ENCODE measurements at regions not wholly inside any gene's neighbourhood (a gene's known extent, or its start where the extent isn't known, plus 50 kb on each side); places are given as distances from the start of the nearest gene placed in this dataset.

GRCh38 chr9:118316831-118317343 is 612.7 kb downstream of the TLR4 start:
- no peak overlapping the region for H3K4me3 ChIP-seq (replicated peaks; ENCODE audit: insufficient read depth, low read length)
- TF ChIP-seq REST (IDR thresholded peaks at IDR 0.05; ENCODE audit: insufficient replicate concordance, low read depth) (no peak), POLR2AphosphoS5 (IDR thresholded peaks at IDR 0.05; ENCODE audit: low read depth) (no peak), GABPA (IDR thresholded peaks at IDR 0.05; ENCODE audit: low read depth) (no peak), SPI1 (IDR thresholded peaks at IDR 0.05; ENCODE audit: borderline replicate concordance, low read depth) (no peak), CTCF (IDR thresholded peaks at IDR 0.05; ENCODE audit: insufficient read depth, low read length) (no peak)
- no peak for DNase-seq (ENCODE audit: low read depth in 1 of 2, low spot score in 1 of 2)
- H3K27ac ChIP-seq (replicated peaks), result no peak overlapping the region
- H3K27me3 ChIP-seq (ENCODE audit: insufficient read depth, poor library complexity, severe bottlenecking), result no peaks in the 10 kb centered on the region

- Histone ChIP-seq H3K4me3 (replicated peaks; ENCODE audit: insufficient read depth, low read length) (no peak overlapping the region), H3K27ac (replicated peaks) (no peak overlapping the region), H3K27me3 (ENCODE audit: insufficient read depth, poor library complexity, severe bottlenecking) (no peaks in the 10 kb centered on the region)
- no peak for DNase-seq (ENCODE audit: low read depth in 1 of 2, low spot score in 1 of 2)
- TF ChIP-seq POLR2AphosphoS5 (IDR thresholded peaks at IDR 0.05; ENCODE audit: low read depth) (no peak), SPI1 (IDR thresholded peaks at IDR 0.05; ENCODE audit: borderline replicate concordance, low read depth) (no peak), REST (IDR thresholded peaks at IDR 0.05; ENCODE audit: insufficient replicate concordance, low read depth) (no peak), CTCF (IDR thresholded peaks at IDR 0.05; ENCODE audit: insufficient read depth, low read length) (no peak), GABPA (IDR thresholded peaks at IDR 0.05; ENCODE audit: low read depth) (no peak)
Measured at GRCh38 chr9:118318770-118319431, 614.7 kb downstream of the TLR4 start.

- Histone ChIP-seq H3K27me3 (ENCODE audit: insufficient read depth, poor library complexity, severe bottlenecking) (no peaks in the 10 kb centered on the region), H3K4me3 (replicated peaks; ENCODE audit: insufficient read depth, low read length) (no peak overlapping the region), H3K27ac (replicated peaks) (no peak overlapping the region)
- DNase-seq (ENCODE audit: low read depth in 1 of 2, low spot score in 1 of 2), result no peak
- no peak for TF ChIP-seq CTCF (IDR thresholded peaks at IDR 0.05; ENCODE audit: insufficient read depth, low read length)
- no peak for TF ChIP-seq SPI1 (IDR thresholded peaks at IDR 0.05; ENCODE audit: borderline replicate concordance, low read depth)
- no peak for TF ChIP-seq GABPA (IDR thresholded peaks at IDR 0.05; ENCODE audit: low read depth)
- no peak for TF ChIP-seq REST (IDR thresholded peaks at IDR 0.05; ENCODE audit: insufficient replicate concordance, low read depth)
- TF ChIP-seq POLR2AphosphoS5 (IDR thresholded peaks at IDR 0.05; ENCODE audit: low read depth), result no peak
Measured at GRCh38 chr9:118321788-118322187, 617.6 kb downstream of the TLR4 start.

Measured in HL-60 (cell line).